ENCODE measurements at regions not wholly inside any gene's neighbourhood (a gene's known extent, or its start where the extent isn't known, plus 50 kb on each side); places are given as distances from the start of the nearest gene placed in this dataset.

- no peak for DNase-seq (ENCODE audit: low read depth in 4 of 4, low spot score in 3 of 4)
These were observed 194.1 kb upstream of the DSEL start for GRCh38 chr18:67710639-67711038.

- no peak for DNase-seq (ENCODE audit: low read depth in 4 of 4, low spot score in 3 of 4)
These were observed 189.2 kb upstream of the DSEL start for GRCh38 chr18:67705748-67706147.

- DNase-seq (ENCODE audit: low read depth in 4 of 4, low spot score in 3 of 4): no peak
These were observed 179.2 kb upstream of the DSEL start for GRCh38 chr18:67695684-67696083.

GRCh38 chr18:67694787-67695186 is 178.3 kb upstream of the DSEL start:
- DNase-seq (ENCODE audit: low read depth in 4 of 4, low spot score in 3 of 4): no peak

GRCh38 chr18:67692811-67693210 is 176.3 kb upstream of the DSEL start:
- DNase-seq (ENCODE audit: low read depth in 4 of 4, low spot score in 3 of 4): no peak

GRCh38 chr18:67682516-67682915 is 166.0 kb upstream of the DSEL start:
- no peak for DNase-seq (ENCODE audit: low read depth in 4 of 4, low spot score in 3 of 4)

GRCh38 chr18:67677489-67677888 is 161.0 kb upstream of the DSEL start:
- DNase-seq (ENCODE audit: low read depth in 4 of 4, low spot score in 3 of 4): no peak

GRCh38 chr18:67672716-67673115 is 156.2 kb upstream of the DSEL start:
- no peak for DNase-seq (ENCODE audit: low read depth in 4 of 4, low spot score in 3 of 4)

GRCh38 chr18:67672155-67672554 is 155.6 kb upstream of the DSEL start:
- no peak for DNase-seq (ENCODE audit: low read depth in 4 of 4, low spot score in 3 of 4)

- no peak for DNase-seq (ENCODE audit: low read depth in 4 of 4, low spot score in 3 of 4)
These were observed 153.6 kb upstream of the DSEL start for GRCh38 chr18:67670024-67670543.

GRCh38 chr18:67665266-67665665 is 148.7 kb upstream of the DSEL start:
- DNase-seq (ENCODE audit: low read depth in 4 of 4, low spot score in 3 of 4): no peak

- no peak for DNase-seq (ENCODE audit: low read depth in 4 of 4, low spot score in 3 of 4)
These were observed 146.5 kb upstream of the DSEL start for GRCh38 chr18:67662996-67663395.

GRCh38 chr18:67661555-67661954 is 145.0 kb upstream of the DSEL start:
- no peak for DNase-seq (ENCODE audit: low read depth in 4 of 4, low spot score in 3 of 4)

GRCh38 chr18:67654101-67654500 is 137.6 kb upstream of the DSEL start:
- DNase-seq (ENCODE audit: low read depth in 4 of 4, low spot score in 3 of 4): no peak

- DNase-seq (ENCODE audit: low read depth in 4 of 4, low spot score in 3 of 4): no peak
These were observed 135.8 kb upstream of the DSEL start for GRCh38 chr18:67652288-67652687.

- no peak for DNase-seq (ENCODE audit: low read depth in 4 of 4, low spot score in 3 of 4)
These were observed 134.9 kb upstream of the DSEL start for GRCh38 chr18:67651438-67651837.

GRCh38 chr18:67650686-67651385 is 134.3 kb upstream of the DSEL start:
- no peak for DNase-seq (ENCODE audit: low read depth in 4 of 4, low spot score in 3 of 4)

- DNase-seq (ENCODE audit: low read depth in 4 of 4, low spot score in 3 of 4): no peak
These were observed 130.4 kb upstream of the DSEL start for GRCh38 chr18:67646890-67647289.

GRCh38 chr18:67644226-67644625 is 127.7 kb upstream of the DSEL start:
- no peak for DNase-seq (ENCODE audit: low read depth in 4 of 4, low spot score in 3 of 4)

GRCh38 chr18:67639872-67640271 is 123.4 kb upstream of the DSEL start:
- DNase-seq (ENCODE audit: low read depth in 4 of 4, low spot score in 3 of 4): no peak

GRCh38 chr18:67636597-67637385 is 120.3 kb upstream of the DSEL start:
- DNase-seq (ENCODE audit: low read depth in 4 of 4, low spot score in 3 of 4): no peak
